ENCODE measurements at regions not wholly inside any gene's neighbourhood (a gene's known extent, or its start where the extent isn't known, plus 50 kb on each side); places are given as distances from the start of the nearest gene placed in this dataset.

DNA sequence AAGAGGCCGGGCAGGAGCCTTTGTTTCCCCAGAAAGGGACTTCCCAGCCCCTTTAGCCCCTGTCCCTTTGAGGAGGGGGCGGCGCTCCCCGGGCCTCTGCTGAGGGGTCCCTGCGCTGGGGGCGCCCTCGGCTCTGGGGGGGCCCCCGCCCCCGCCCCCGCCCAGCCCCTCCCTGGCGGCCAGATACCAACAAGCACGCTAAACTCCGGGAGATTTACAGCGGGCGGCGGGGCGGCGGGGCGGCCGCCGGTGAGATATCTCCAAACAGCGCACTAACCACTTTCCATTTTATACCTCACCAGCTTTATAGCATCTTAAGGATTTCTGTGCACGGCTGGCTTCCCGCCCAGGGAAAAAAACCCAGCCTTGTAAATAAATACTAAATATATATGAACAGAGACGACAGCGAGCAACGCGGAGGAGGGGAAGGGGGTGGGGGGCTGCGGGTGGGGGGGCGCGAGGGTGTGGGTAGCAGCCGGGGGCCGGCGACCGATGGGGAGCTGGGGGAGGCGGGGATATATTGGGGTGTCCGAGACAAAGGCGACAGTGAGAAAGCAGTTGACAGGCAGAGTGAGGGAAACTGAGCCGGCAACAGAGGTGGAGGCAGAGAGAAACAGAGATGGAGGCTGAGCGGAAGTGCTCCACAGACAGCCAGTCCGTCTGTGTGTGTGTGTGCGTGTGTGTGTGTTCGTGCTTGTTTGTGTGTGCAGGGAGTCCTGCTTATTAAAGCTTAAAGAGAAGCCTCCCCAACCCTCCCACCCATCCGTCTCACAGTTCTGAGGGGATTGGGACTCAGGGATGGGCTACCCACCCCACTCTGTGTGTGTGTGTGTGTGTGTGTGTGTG is 85.8 kb downstream of the HIF1AN start:
- Histone ChIP-seq H3K27ac (ENCODE audit: extremely low read length, insufficient read depth, low read length) (no peak overlapping the region), H3K27me3 (ENCODE audit: control insufficient read depth in 1 of 2, insufficient read depth in 2 of 2, low read length in 2 of 2) (peaks cover 12 to 73% of the 10 kb centered on the region in 2 experiments; a peak in 4 of 5 replicates), H3K79me2 (ENCODE audit: insufficient read depth, low read length) (no peaks in the 10 kb centered on the region), H3K4me3 (replicated peaks in 1 of 3; ENCODE audit: insufficient read depth in 1 of 3, low read depth in 2 of 3, low read length in 3 of 3) (no peak overlapping the region), H3K36me3 (replicated peaks in 1 of 2; ENCODE audit: control insufficient read depth in 1 of 2, insufficient read depth in 2 of 2, low read length in 2 of 2) (no peaks in the 10 kb centered on the region), H3K9ac (ENCODE audit: insufficient read depth, low read depth, low read length) (no peak overlapping the region), H3K9me3 (ENCODE audit: low read length) (no peaks in the 10 kb centered on the region), H4K20me1 (ENCODE audit: insufficient read depth, low read length) (no peaks in the 10 kb centered on the region), H3K4me1 (ENCODE audit: insufficient read depth, low read length) (no peaks in the 10 kb centered on the region), H2AFZ (ENCODE audit: low read length) (no peak overlapping the region), H3K4me2 (ENCODE audit: low read depth, low read length) (no peak overlapping the region)
- intact Hi-C loops (cut with micrococcal nuclease; ENCODE audit: unreplicated experiment) (no loop called here), in situ Hi-C loops (cut with HindIII; ENCODE audit: extremely low pct_ligation_motif_present, low pct_unique_long_range_greater_than_20kb) (no loop called here)
- FAIRE-seq (no peak), ATAC-seq (no peak), DNase-seq (ENCODE audit: low spot score) (no peak)
- TF ChIP-seq ETV5 (CRISPR knock-in tag; IDR thresholded peaks at IDR 0.05; ENCODE audit: borderline replicate concordance), result no peak
- 21% methylated on average over 28 of the region's 44 CpGs for WGBS (ENCODE audit: low lambda C conversion rate)
- POLR2A ChIA-PET, result no interaction called here
- BruUV-seq (replicated peaks), result no TSS peak
- CTCF ChIA-PET (ENCODE audit: low intra/inter-chr PET ratio, low total read pairs), result no interaction called here

GRCh38 chr10:100622946-100623345 is 87.2 kb downstream of the HIF1AN start:
- TF ChIP-seq FOXK2 (IDR thresholded peaks at IDR 0.05) (no peak), ZNF720 (CRISPR knock-in tag; IDR thresholded peaks at IDR 0.05) (no peak), ZNF740 (CRISPR knock-in tag; IDR thresholded peaks at IDR 0.05) (no peak), MYPOP (CRISPR knock-in tag; IDR thresholded peaks at IDR 0.05) (no peak)
- TF ChIP-seq, protein P1, sequence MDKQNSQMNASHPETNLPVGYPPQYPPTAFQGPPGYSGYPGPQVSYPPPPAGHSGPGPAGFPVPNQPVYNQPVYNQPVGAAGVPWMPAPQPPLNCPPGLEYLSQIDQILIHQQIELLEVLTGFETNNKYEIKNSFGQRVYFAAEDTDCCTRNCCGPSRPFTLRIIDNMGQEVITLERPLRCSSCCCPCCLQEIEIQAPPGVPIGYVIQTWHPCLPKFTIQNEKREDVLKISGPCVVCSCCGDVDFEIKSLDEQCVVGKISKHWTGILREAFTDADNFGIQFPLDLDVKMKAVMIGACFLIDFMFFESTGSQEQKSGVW (CRISPR knock-in tag; IDR thresholded peaks at IDR 0.05; ENCODE audit: borderline replicate concordance), result no peak
- Histone ChIP-seq H3K4me2 (ENCODE audit: low read depth, low read length) (no peak overlapping the region), H3K9me3 (ENCODE audit: low read length) (no peaks in the 10 kb centered on the region), H3K27me3 (ENCODE audit: control insufficient read depth in 1 of 2, insufficient read depth in 2 of 2, low read length in 2 of 2) (peaks cover 11 to 70% of the 10 kb centered on the region in 2 experiments; a peak in 4 of 5 replicates), H3K27ac (ENCODE audit: extremely low read length, insufficient read depth, low read length) (no peak overlapping the region), H3K36me3 (replicated peaks in 1 of 2; ENCODE audit: control insufficient read depth in 1 of 2, insufficient read depth in 2 of 2, low read length in 2 of 2) (no peaks in the 10 kb centered on the region), H2AFZ (ENCODE audit: low read length) (no peak overlapping the region), H4K20me1 (ENCODE audit: insufficient read depth, low read length) (no peaks in the 10 kb centered on the region), H3K4me3 (replicated peaks in 1 of 3; ENCODE audit: insufficient read depth in 1 of 3, low read depth in 2 of 3, low read length in 3 of 3) (no peak overlapping the region), H3K4me1 (ENCODE audit: insufficient read depth, low read length) (no peaks in the 10 kb centered on the region), H3K9ac (ENCODE audit: insufficient read depth, low read depth, low read length) (no peak overlapping the region), H3K79me2 (ENCODE audit: insufficient read depth, low read length) (no peaks in the 10 kb centered on the region)
- CTCF ChIA-PET (ENCODE audit: low intra/inter-chr PET ratio, low total read pairs), result no interaction called here
- FAIRE-seq (no peak), DNase-seq (ENCODE audit: low spot score) (no peak), ATAC-seq (no peak)
- POLR2A ChIA-PET, result no interaction called here
- in situ Hi-C loops (cut with HindIII; ENCODE audit: extremely low pct_ligation_motif_present, low pct_unique_long_range_greater_than_20kb), result no loop called here
- WGBS (ENCODE audit: low lambda C conversion rate), result 53% methylated on average over 7 of the region's 7 CpGs
- intact Hi-C loops (cut with micrococcal nuclease; ENCODE audit: unreplicated experiment), result no loop called here
- BruUV-seq (replicated peaks), result no TSS peak

All from HepG2 (cell line).